DMS114 treated with DMSO at 0.1 percent for 48 hours (cell line): ENCODE measurements at regions not wholly inside any gene's neighbourhood (a gene's known extent, or its start where the extent isn't known, plus 50 kb on each side); places are given as distances from the start of the nearest gene placed in this dataset.

ENCODE experiments used
- DNase-seq: peaks from one replicate; lab custom pipeline; 2025; ENCODE audit not compliant: unreplicated experiment; lab: John Stamatoyannopoulos, UW

GRCh38 chr14:100658181-100658886 is 68.4 kb upstream of the DLK1 start:
- DNase-seq = no peak

GRCh38 chr14:100659345-100660001 is 67.2 kb upstream of the DLK1 start:
- DNase-seq = no peak

GRCh38 chr14:100660498-100660881 is 66.2 kb upstream of the DLK1 start:
- no peak for DNase-seq

GRCh38 chr14:100660882-100661635 is 65.6 kb upstream of the DLK1 start:
- no peak for DNase-seq

- DNase-seq = peak; percentile 32
These were observed 63.6 kb upstream of the DLK1 start for GRCh38 chr14:100662879-100663760.

- DNase-seq = no peak
These were observed 63.0 kb upstream of the DLK1 start for GRCh38 chr14:100663761-100664052.

GRCh38 chr14:100664231-100664630 is 62.5 kb upstream of the DLK1 start:
- DNase-seq = no peak

GRCh38 chr14:100664841-100665510 is 61.7 kb upstream of the DLK1 start:
- DNase-seq = no peak

- no peak for DNase-seq
These were observed 61.1 kb upstream of the DLK1 start for GRCh38 chr14:100665511-100666032.

- no peak for DNase-seq
These were observed 60.3 kb upstream of the DLK1 start for GRCh38 chr14:100666403-100666802.

- DNase-seq = no peak
These were observed 59.8 kb upstream of the DLK1 start for GRCh38 chr14:100666851-100667250.

- DNase-seq = no peak
These were observed 59.0 kb upstream of the DLK1 start for GRCh38 chr14:100667656-100668055.

GRCh38 chr14:100668352-100668751 is 58.3 kb upstream of the DLK1 start:
- no peak for DNase-seq

- no peak for DNase-seq
These were observed 57.7 kb upstream of the DLK1 start for GRCh38 chr14:100669011-100669412.

GRCh38 chr14:100669468-100669867 is 57.2 kb upstream of the DLK1 start:
- DNase-seq = no peak

- DNase-seq = no peak
These were observed 56.5 kb upstream of the DLK1 start for GRCh38 chr14:100670017-100670752.

GRCh38 chr14:100670753-100671049 is 56.0 kb upstream of the DLK1 start:
- DNase-seq = no peak

GRCh38 chr14:100671386-100671901 is 55.2 kb upstream of the DLK1 start:
- DNase-seq = no peak

- DNase-seq = no peak
These were observed 54.8 kb upstream of the DLK1 start for GRCh38 chr14:100671906-100672305.
